ELF-1 (cell line): ENCODE measurements at regions not wholly inside any gene's neighbourhood (a gene's known extent, or its start where the extent isn't known, plus 50 kb on each side); places are given as distances from the start of the nearest gene placed in this dataset.
A peak's percentile ranks its signal among the peaks of the same experiment; 100 is the strongest.
"Not testable (repeated sequence)": the region's sequence is repeated elsewhere in the genome, so short reads cannot be mapped to it uniquely, and the experiment has no call there.

Experiments
- DNase-seq: peaks from one replicate; pipeline ENCODE4 v3.0.0-alpha.2; 2016; ENCODE audit warnings: low read depth, low spot score

- no peak for DNase-seq
These were observed 1386.9 kb upstream of the WWC1 start for GRCh38 chr5:166904571-166904970.

GRCh38 chr5:166906991-166907713 lies 1384.3 kb upstream of the WWC1 start:
- no peak for DNase-seq

GRCh38 chr5:166909040-166909439 lies 1382.4 kb upstream of the WWC1 start:
- no peak for DNase-seq

- no peak for DNase-seq
These were observed 1381.5 kb upstream of the WWC1 start for GRCh38 chr5:166909926-166910325.

- no peak for DNase-seq
These were observed 1380.5 kb upstream of the WWC1 start for GRCh38 chr5:166910995-166911394.

GRCh38 chr5:166916021-166916420 lies 1375.4 kb upstream of the WWC1 start:
- no peak for DNase-seq

- DNase-seq: peak; percentile 2
These were observed 1365.3 kb upstream of the WWC1 start for GRCh38 chr5:166926138-166926537.

- DNase-seq: not testable (repeated sequence)
These were observed 1364.5 kb upstream of the WWC1 start for GRCh38 chr5:166926806-166927475.

- DNase-seq: no peak
These were observed 1355.1 kb upstream of the WWC1 start for GRCh38 chr5:166936351-166936750.

- DNase-seq: no peak
These were observed 1353.4 kb upstream of the WWC1 start for GRCh38 chr5:166938071-166938470.

- DNase-seq: no peak
These were observed 1348.5 kb upstream of the WWC1 start for GRCh38 chr5:166942948-166943347.

- DNase-seq: no peak
These were observed 1344.4 kb upstream of the WWC1 start for GRCh38 chr5:166947045-166947444.

- DNase-seq: no peak
These were observed 1342.8 kb upstream of the WWC1 start for GRCh38 chr5:166948679-166949078.

GRCh38 chr5:166952048-166952447 lies 1339.4 kb upstream of the WWC1 start:
- DNase-seq: peak; percentile 63

GRCh38 chr5:166957782-166958181 lies 1333.7 kb upstream of the WWC1 start:
- no peak for DNase-seq

GRCh38 chr5:166959766-166960165 lies 1331.7 kb upstream of the WWC1 start:
- no peak for DNase-seq

- no peak for DNase-seq
These were observed 1330.4 kb upstream of the WWC1 start for GRCh38 chr5:166961028-166961427.

- DNase-seq: no peak
These were observed 1329.5 kb upstream of the WWC1 start for GRCh38 chr5:166961913-166962312.

- peak; percentile 28 for DNase-seq
These were observed 1329.0 kb upstream of the WWC1 start for GRCh38 chr5:166962461-166962860.

GRCh38 chr5:166963596-166963995 lies 1327.8 kb upstream of the WWC1 start:
- DNase-seq: no peak

- DNase-seq: no peak
These were observed 1313.5 kb upstream of the WWC1 start for GRCh38 chr5:166977911-166978422.

- no peak for DNase-seq
These were observed 1312.0 kb upstream of the WWC1 start for GRCh38 chr5:166979307-166979895.

- no peak for DNase-seq
These were observed 1310.8 kb upstream of the WWC1 start for GRCh38 chr5:166980666-166981065.
